Epithelial cell of esophagus (primary cell): ENCODE measurements at regions not wholly inside any gene's neighbourhood (a gene's known extent, or its start where the extent isn't known, plus 50 kb on each side); places are given as distances from the start of the nearest gene placed in this dataset.

Experiments used
- DNase-seq: peaks from one replicate; pipeline ENCODE4 v3.0.0; 2010; ENCODE audit warnings: low read depth
- H3K4me3 ChIP-seq: 2 replicates; pipeline ENCODE4 v1.5.1; 2011; ENCODE audit warnings: mild to moderate bottlenecking, low read length, control low read depth
- CTCF ChIP-seq: IDR thresholded peaks from 2 replicates; pipeline ENCODE4 v1.5.1; 2011; ENCODE audit warnings: low read depth, mild to moderate bottlenecking, low read length, control low read depth, inconsistent platforms; ENCODE audit not compliant: insufficient read depth; ENCODE audit errors: missing control alignments

GRCh38 chr3:118785415-118785814 is 249.2 kb downstream of the IGSF11 start:
- no peak overlapping the region for H3K4me3 ChIP-seq
- TF ChIP-seq CTCF, result no peak
- no peak for DNase-seq

GRCh38 chr3:118791246-118791645 is 243.4 kb downstream of the IGSF11 start:
- no peak for TF ChIP-seq CTCF
- DNase-seq, result no peak
- no peak overlapping the region for H3K4me3 ChIP-seq

GRCh38 chr3:118792191-118792590 is 242.5 kb downstream of the IGSF11 start:
- H3K4me3 ChIP-seq, result no peak overlapping the region
- DNase-seq, result no peak
- TF ChIP-seq CTCF, result no peak

- no peak for DNase-seq
- TF ChIP-seq CTCF, result no peak
- H3K4me3 ChIP-seq, result no peak overlapping the region
These were observed 241.5 kb downstream of the IGSF11 start for GRCh38 chr3:118793176-118793575.

GRCh38 chr3:118799303-118799702 is 235.3 kb downstream of the IGSF11 start:
- DNase-seq, result no peak
- no peak for TF ChIP-seq CTCF
- H3K4me3 ChIP-seq, result no peak overlapping the region

- no peak for TF ChIP-seq CTCF
- H3K4me3 ChIP-seq, result no peak overlapping the region
- no peak for DNase-seq
These were observed 232.7 kb downstream of the IGSF11 start for GRCh38 chr3:118801899-118802298.

GRCh38 chr3:118802325-118803095 is 232.1 kb downstream of the IGSF11 start:
- TF ChIP-seq CTCF, result no peak
- DNase-seq, result no peak

More at GRCh38 chr3:118802325-118803095, 232.1 kb downstream of the IGSF11 start:
- H3K4me3 ChIP-seq, result no peak overlapping the region
